HCT116 (cell line): ENCODE measurements at regions not wholly inside any gene's neighbourhood (a gene's known extent, or its start where the extent isn't known, plus 50 kb on each side); places are given as distances from the start of the nearest gene placed in this dataset.

Experiments used
- ATAC-seq: fragments of 200-7000 bp; cut with Tn5 transposase; 2 replicates; pipeline ENCODE4 v1.9.1; 2020; ENCODE audit warnings: mild to moderate bottlenecking, moderate library complexity
- BruUV-seq: library from RNA; stranded (reverse); fragments of 400-500 nt; replicated peaks from 2 replicates; lab custom pipeline; 2021; lab: Mats Ljungman, UMichigan
- CTCF ChIA-PET: fragments of 300-600 bp; sonication (Branson Sonifier 250); formaldehyde crosslinking; loops from one replicate; lab custom pipeline; 2021; ENCODE audit warnings: antibody characterized with exemption; lab: Charles Lee
- POLR2A ChIA-PET: fragments of 300-600, 350-600 bp; sonication (Branson Sonifier 250); formaldehyde crosslinking; loops from one replicate; lab custom pipeline; 2021; ENCODE audit warnings: antibody characterized with exemption; lab: Charles Lee
- RAD21 ChIA-PET, 2 experiments: fragments of 300-600 bp; sonication (Branson Sonifier 250); formaldehyde crosslinking; loops; one replicate each; lab custom pipeline; 2023; ENCODE audit warnings: low total read pairs in 2 of 2; ENCODE audit not compliant: uncharacterized antibody in 2 of 2, unreplicated experiment in 2 of 2, low non-redundant PET in 1 of 2; lab: Charles Lee
- DNase-seq: peaks from one replicate; pipeline ENCODE4 v3.0.0-alpha.2; 2010; ENCODE audit warnings: low read depth, low spot score
- H2AFZ ChIP-seq: fragments of 200-600 bp; shearing (Covaris generic), sonication (generic); 2 replicates; pipeline ENCODE4 v1.6.1; 2017; ENCODE audit warnings: low read depth, mixed run types, mixed read lengths, antibody characterized with exemption, low read length; ENCODE audit not compliant: poor library complexity, severe bottlenecking
- H3K27ac ChIP-seq: 2 replicates; pipeline ENCODE4 v1.5.1; 2012; ENCODE audit warnings: low read depth, low read length
- H3K27me3 ChIP-seq: fragments of 200-600 bp; sonication (generic); 2 replicates; pipeline ENCODE4 v1.6.1; 2016; ENCODE audit warnings: mixed run types, low read length, mixed read lengths; ENCODE audit not compliant: insufficient read depth
- H3K36me3 ChIP-seq, 2 experiments: fragments of 200-500 bp in 1 of 2; fragments of 200-600 bp in 1 of 2; sonication (Bioruptor generic) in 1 of 2; sonication (generic) in 1 of 2; 2 replicates each; pipeline versions ENCODE4 v1.5.1 to v1.6.1; 2014 to 2016; ENCODE audit warnings: low read length in 2 of 2, inconsistent platforms in 1 of 2, mixed read lengths in 1 of 2, mixed run types in 1 of 2; ENCODE audit not compliant: insufficient read depth in 2 of 2, control insufficient read depth in 1 of 2
- H3K4me1 ChIP-seq, 2 experiments: fragments of 200-600 bp in 1 of 2; sonication (generic) in 1 of 2; 2 replicates each; pipeline versions ENCODE4 v1.5.1 to v1.6.1; 2012 to 2017; ENCODE audit warnings: low read length in 2 of 2, inconsistent platforms in 1 of 2, mild to moderate bottlenecking in 1 of 2, mixed read lengths in 1 of 2, mixed run types in 1 of 2, moderate library complexity in 1 of 2; ENCODE audit not compliant: insufficient read depth in 2 of 2, control insufficient read depth in 1 of 2
- H3K4me2 ChIP-seq: fragments of 200-600 bp; sonication (generic); 2 replicates; pipeline ENCODE4 v1.6.1; 2017; ENCODE audit warnings: mixed run types, low read length, mixed read lengths
- H3K4me3 ChIP-seq, 2 experiments: fragments of 200-600 bp in 1 of 2; sonication (generic) in 1 of 2; replicated peaks in 1 of 2; 2 replicates each; pipeline ENCODE4 v1.5.1; 2011 to 2016; ENCODE audit warnings: low read length in 2 of 2, control low read depth in 1 of 2, low read depth in 1 of 2, mild to moderate bottlenecking in 1 of 2, mixed read lengths in 1 of 2, mixed run types in 1 of 2
- H3K79me2 ChIP-seq: fragments of 200-600 bp; sonication (generic); 2 replicates; pipeline ENCODE4 v1.6.1; 2017; ENCODE audit warnings: mild to moderate bottlenecking, mixed run types, low read length, moderate library complexity, mixed read lengths; ENCODE audit not compliant: insufficient read depth
- H3K9ac ChIP-seq: fragments of 200-600 bp; sonication (generic); 2 replicates; pipeline ENCODE4 v1.6.1; 2016; ENCODE audit warnings: low read length, mixed read lengths
- H3K9me2 ChIP-seq: fragments of 200-600 bp; sonication (generic), shearing (Covaris generic); 2 replicates; pipeline ENCODE4 v1.6.1; 2017; ENCODE audit warnings: mixed run types, mild to moderate bottlenecking, moderate library complexity; ENCODE audit not compliant: insufficient read depth
- H3K9me3 ChIP-seq, 2 experiments: fragments of 200-500 bp in 1 of 2; fragments of 200-600 bp in 1 of 2; sonication (Bioruptor generic) in 1 of 2; sonication (generic) in 1 of 2; 2 replicates each; pipeline ENCODE4 v1.6.1; 2014 to 2017; ENCODE audit warnings: low read length in 2 of 2, mixed read lengths in 2 of 2, inconsistent platforms in 1 of 2, low read depth in 1 of 2, mild to moderate bottlenecking in 1 of 2, mixed run types in 1 of 2, moderate library complexity in 1 of 2; ENCODE audit not compliant: control insufficient read depth in 1 of 2, insufficient read depth in 1 of 2
- H4K20me1 ChIP-seq: fragments of 200-600 bp; sonication (generic), shearing (Covaris generic); 2 replicates; pipeline ENCODE4 v1.6.1; 2017; ENCODE audit warnings: mixed run types, mild to moderate bottlenecking, moderate library complexity; ENCODE audit not compliant: insufficient read depth
- ATF3 ChIP-seq: IDR thresholded peaks from 2 replicates; pipeline ENCODE4 v1.6.1; 2012
- CEBPB ChIP-seq: IDR thresholded peaks from 2 replicates; pipeline ENCODE4 v1.6.1; 2012; ENCODE audit warnings: low read depth
- CTCF ChIP-seq, 3 experiments: fragments of 200-600 bp in 1 of 3; sonication (generic) in 1 of 3; IDR thresholded peaks in 2 of 3; conservative IDR thresholded peaks in 1 of 3; 2 replicates each; pipeline ENCODE4 v1.5.1; 2012 to 2017; ENCODE audit warnings: low read depth in 2 of 3, low read length in 2 of 3, antibody characterized with exemption in 1 of 3, borderline replicate concordance in 1 of 3, control low read depth in 1 of 3, mild to moderate bottlenecking in 1 of 3, mixed read lengths in 1 of 3, mixed run types in 1 of 3, moderate library complexity in 1 of 3; ENCODE audit not compliant: insufficient read depth in 1 of 3
- EGR1 ChIP-seq: IDR thresholded peaks from 2 replicates; pipeline ENCODE4 v1.6.1; 2012; ENCODE audit warnings: low read depth
- ELF1 ChIP-seq: IDR thresholded peaks from 2 replicates; pipeline ENCODE4 v1.6.1; 2012; ENCODE audit warnings: low read depth, borderline replicate concordance
- EZH2 ChIP-seq: fragments of 200-600 bp; sonication (generic); IDR thresholded peaks from 2 replicates; pipeline ENCODE4 v1.6.1; 2017; ENCODE audit warnings: antibody characterized with exemption, mixed run types
- JUND ChIP-seq: IDR thresholded peaks from 2 replicates; pipeline ENCODE4 v1.6.1; 2012
- MAX ChIP-seq: IDR thresholded peaks from 2 replicates; pipeline ENCODE4 v1.6.1; 2012
- POLR2A ChIP-seq: IDR thresholded peaks from 2 replicates; pipeline ENCODE4 v1.7.0; 2011; ENCODE audit warnings: borderline replicate concordance; ENCODE audit not compliant: insufficient read depth, insufficient read length; ENCODE audit errors: extremely low read depth
- SIN3A ChIP-seq: IDR thresholded peaks from 2 replicates; pipeline ENCODE4 v1.6.1; 2012; ENCODE audit warnings: low read depth
- SRF ChIP-seq: IDR thresholded peaks from 2 replicates; pipeline ENCODE4 v1.6.1; 2012; ENCODE audit warnings: low read depth
- TCF7L2 ChIP-seq: IDR thresholded peaks from 2 replicates; pipeline ENCODE4 v1.7.0; 2011; ENCODE audit warnings: borderline replicate concordance, inconsistent platforms; ENCODE audit not compliant: insufficient read depth, insufficient read length; ENCODE audit errors: extremely low read depth
- YY1 ChIP-seq: IDR thresholded peaks from 2 replicates; pipeline ENCODE4 v1.6.1; 2011; ENCODE audit warnings: low read length, low read depth, moderate library complexity, mild to moderate bottlenecking; ENCODE audit not compliant: insufficient replicate concordance; ENCODE audit errors: extremely low read depth
- ZFX ChIP-seq: fragments of 450-650 bp; IDR thresholded peaks from 2 replicates; pipeline ENCODE4 v1.6.1; 2017
- intact Hi-C: fragments of 100-400 bp; cut with micrococcal nuclease; formaldehyde crosslinking; loops from 2 replicates; pipeline ENCODE4 v1.10.0; 2022

GRCh38 chr4:36638273-36638811 lies 356.9 kb downstream of the DTHD1 start:
- no peaks in the 10 kb centered on the region for H4K20me1 ChIP-seq
- H3K27ac ChIP-seq: no peak overlapping the region
- H3K9me2 ChIP-seq: no peaks in the 10 kb centered on the region
- H3K79me2 ChIP-seq: no peaks in the 10 kb centered on the region
- no peak for DNase-seq
- no peaks in the 10 kb centered on the region for H3K27me3 ChIP-seq
- no peak for TF ChIP-seq YY1
- no peak for TF ChIP-seq CEBPB
- TF ChIP-seq SRF: no peak
- TF ChIP-seq ELF1: no peak
- TF ChIP-seq JUND: no peak
- no peak for TF ChIP-seq ATF3
- TF ChIP-seq EGR1: no peak
- TF ChIP-seq CTCF (IDR thresholded peaks at IDR 0.05 in 2 of 3, conservative IDR thresholded peaks at IDR 0.05 in 1 of 3; ENCODE audit: borderline replicate concordance in 1 of 3, insufficient read depth in 1 of 3, low read depth in 2 of 3, low read length in 2 of 3): no peak
- no peak for TF ChIP-seq EZH2
- no peak for TF ChIP-seq SIN3A
- TF ChIP-seq MAX: no peak
- TF ChIP-seq ZFX: no peak
- TF ChIP-seq POLR2A: no peak
- no peak for TF ChIP-seq TCF7L2
- TF ChIP-seq, all 23 proteins: peak for 0
- ChIA-PET POLR2A (no interaction called here), CTCF (no interaction called here), RAD21 (no interaction called here)
- H3K4me2 ChIP-seq: no peak overlapping the region
- intact Hi-C loops: no loop called here
- no peak overlapping the region for H2AFZ ChIP-seq
- no peaks in the 10 kb centered on the region for H3K9me3 ChIP-seq
- H3K4me3 ChIP-seq: no peak overlapping the region
- H3K4me1 ChIP-seq: no peaks in the 10 kb centered on the region
- no TSS peak for BruUV-seq
- no peak overlapping the region for H3K9ac ChIP-seq
- no peaks in the 10 kb centered on the region for H3K36me3 ChIP-seq
- ATAC-seq: no peak
